ENCODE measurements at regions not wholly inside any gene's neighbourhood (a gene's known extent, or its start where the extent isn't known, plus 50 kb on each side); places are given as distances from the start of the nearest gene placed in this dataset.

DNA sequence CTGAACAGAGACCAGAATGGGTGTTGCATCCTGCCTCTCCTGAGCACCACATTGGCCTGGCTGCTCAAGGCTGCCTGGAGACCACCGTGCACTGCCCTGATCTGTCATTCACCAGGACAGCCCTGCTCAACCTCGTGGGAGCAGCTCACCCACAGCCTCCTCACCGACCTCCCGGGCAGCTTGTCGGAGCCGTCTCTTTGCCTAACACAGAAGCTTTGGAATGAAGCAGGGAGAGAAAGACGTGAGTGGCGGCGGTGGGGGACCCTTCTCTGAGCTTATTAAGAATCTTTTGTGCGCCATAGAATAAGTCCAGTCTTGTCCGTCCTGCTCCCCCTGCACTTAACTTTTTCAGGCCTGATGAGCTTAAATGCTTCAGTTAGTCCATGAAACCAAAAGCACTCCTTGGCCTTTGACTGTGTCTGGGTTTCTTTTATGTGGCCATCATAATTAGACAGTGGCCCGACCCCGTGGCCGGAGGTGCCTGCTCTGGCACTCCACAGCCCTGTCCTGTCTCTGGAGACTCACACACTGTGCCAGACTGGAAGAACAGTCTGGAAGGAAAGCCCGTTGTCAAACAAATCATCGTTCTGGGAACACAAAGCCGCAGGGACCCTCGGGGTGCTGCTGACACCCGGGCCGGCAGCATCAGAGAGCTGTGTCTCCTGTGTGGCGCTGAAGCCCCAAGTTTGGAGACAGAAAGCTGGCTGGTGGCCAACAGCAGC lies 192.8 kb downstream of the BCOR start:
- H3K36me3 ChIP-seq = no peaks in the 10 kb centered on the region
- DNase-seq = no peak
- TF ChIP-seq POLR2AphosphoS5 (IDR thresholded peaks at IDR 0.05) (no peak), POLR2A (IDR thresholded peaks at IDR 0.05) (no peak)
- TF ChIP-seq, protein P1, sequence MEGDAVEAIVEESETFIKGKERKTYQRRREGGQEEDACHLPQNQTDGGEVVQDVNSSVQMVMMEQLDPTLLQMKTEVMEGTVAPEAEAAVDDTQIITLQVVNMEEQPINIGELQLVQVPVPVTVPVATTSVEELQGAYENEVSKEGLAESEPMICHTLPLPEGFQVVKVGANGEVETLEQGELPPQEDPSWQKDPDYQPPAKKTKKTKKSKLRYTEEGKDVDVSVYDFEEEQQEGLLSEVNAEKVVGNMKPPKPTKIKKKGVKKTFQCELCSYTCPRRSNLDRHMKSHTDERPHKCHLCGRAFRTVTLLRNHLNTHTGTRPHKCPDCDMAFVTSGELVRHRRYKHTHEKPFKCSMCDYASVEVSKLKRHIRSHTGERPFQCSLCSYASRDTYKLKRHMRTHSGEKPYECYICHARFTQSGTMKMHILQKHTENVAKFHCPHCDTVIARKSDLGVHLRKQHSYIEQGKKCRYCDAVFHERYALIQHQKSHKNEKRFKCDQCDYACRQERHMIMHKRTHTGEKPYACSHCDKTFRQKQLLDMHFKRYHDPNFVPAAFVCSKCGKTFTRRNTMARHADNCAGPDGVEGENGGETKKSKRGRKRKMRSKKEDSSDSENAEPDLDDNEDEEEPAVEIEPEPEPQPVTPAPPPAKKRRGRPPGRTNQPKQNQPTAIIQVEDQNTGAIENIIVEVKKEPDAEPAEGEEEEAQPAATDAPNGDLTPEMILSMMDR (IDR thresholded peaks at IDR 0.05) = no peak
- H3K27me3 ChIP-seq = no peaks in the 10 kb centered on the region
- no peak overlapping the region for H3K4me3 ChIP-seq
- intact Hi-C loops (cut with DNase I; ENCODE audit: low total_unique reads) (loop anchor here (10.0 kb wide), 1 partner anchor 170 kb away; no protein-coding TSS in a partner anchor), in situ Hi-C loops (cut with MboI; ENCODE audit: low pct_ligation_motif_present in 1 of 4, low pct_unique_long_range_greater_than_20kb in 1 of 4, low sequenced_read_pairs in 3 of 4) (no loop called here)
- WGBS, 2 donors (ENCODE audit: low coverage in 1 of 2) = 70% methylated on average over 18 of the region's 21 CpGs; no CpG with 5 or more reads in 1 of the 2 donors
- no peaks in the 10 kb centered on the region for H3K9me3 ChIP-seq
- H3K27ac ChIP-seq = peak overlapping the region; percentile 24 to 52 (median 51)
- peaks cover 3 to 24% (median 15%) of the 10 kb centered on the region in 4 donors for H3K4me1 ChIP-seq

DNA sequence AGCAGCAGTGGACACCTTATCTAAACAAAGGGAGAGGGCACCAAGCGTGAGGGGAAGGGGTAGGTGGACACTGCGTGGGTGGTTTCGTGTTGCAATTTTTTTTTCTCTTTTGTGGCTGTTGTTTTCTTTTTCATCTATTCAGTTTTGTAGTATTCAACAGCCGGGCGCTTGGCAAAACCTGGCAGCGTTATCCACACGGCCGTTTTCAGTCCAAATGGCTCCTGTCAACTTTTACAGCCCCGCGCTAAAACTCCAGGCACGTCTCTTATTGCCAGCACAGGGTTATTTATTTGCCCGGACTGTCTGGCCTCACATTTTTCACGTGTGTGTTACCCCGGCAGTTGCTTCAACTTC lies 192.2 kb downstream of the BCOR start:
- Histone ChIP-seq H3K4me1 (peaks cover 3 to 19% (median 13%) of the 10 kb centered on the region in 4 donors), H3K36me3 (no peaks in the 10 kb centered on the region), H3K9me3 (no peaks in the 10 kb centered on the region), H3K27me3 (no peaks in the 10 kb centered on the region), H3K4me3 (no peak overlapping the region), H3K27ac (peak overlapping the region; percentile 24 to 52 (median 51))
- 47% methylated on average over 14 of the region's 14 CpGs; no CpG with 5 or more reads in 1 of the 2 donors for WGBS, 2 donors (ENCODE audit: low coverage in 1 of 2)
- DNase-seq = peak; percentile 59
- in situ Hi-C loops (cut with MboI; ENCODE audit: low pct_ligation_motif_present in 1 of 4, low pct_unique_long_range_greater_than_20kb in 1 of 4, low sequenced_read_pairs in 3 of 4) (no loop called here), intact Hi-C loops (cut with DNase I; ENCODE audit: low total_unique reads) (loop anchor here (10.0 kb wide), 1 partner anchor 171 kb away; no protein-coding TSS in a partner anchor)
- TF ChIP-seq EP300 (IDR thresholded peaks at IDR 0.05; ENCODE audit: low read depth) = no peak
- TF ChIP-seq, protein P1 (IDR thresholded peaks at IDR 0.05) = no peak
- no peak for TF ChIP-seq POLR2A (IDR thresholded peaks at IDR 0.05)
- peak in 2 of 3 donors; percentile 14 to 40 for TF ChIP-seq POLR2AphosphoS5 (IDR thresholded peaks at IDR 0.05)

DNA sequence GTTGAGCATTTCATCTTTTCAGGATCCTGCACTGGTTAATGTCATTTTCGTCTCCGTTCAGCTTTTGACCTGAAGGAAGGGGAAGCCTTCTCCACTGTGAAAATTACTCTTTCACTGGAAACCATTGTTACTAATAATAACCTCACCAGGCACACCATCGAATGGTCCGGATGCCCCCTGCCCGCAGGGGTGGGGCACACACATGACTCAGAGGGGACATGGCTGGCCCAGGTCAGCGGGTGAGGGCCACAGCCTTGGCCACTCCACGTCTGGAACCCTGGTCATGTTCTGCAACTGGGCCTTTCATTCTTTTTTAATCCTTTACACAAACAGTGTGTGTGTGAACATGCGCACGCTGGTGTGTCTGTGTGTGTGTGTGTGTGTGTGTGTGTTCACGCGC lies 191.8 kb downstream of the BCOR start:
- Histone ChIP-seq H3K27ac (peak overlapping the region; percentile 24 to 52 (median 51)), H3K36me3 (no peaks in the 10 kb centered on the region), H3K9me3 (no peaks in the 10 kb centered on the region), H3K4me1 (peaks cover 3 to 15% (median 11%) of the 10 kb centered on the region in 4 donors), H3K27me3 (no peaks in the 10 kb centered on the region), H3K4me3 (no peak overlapping the region)
- TF ChIP-seq POLR2AphosphoS5 (IDR thresholded peaks at IDR 0.05) (no peak), EP300 (IDR thresholded peaks at IDR 0.05; ENCODE audit: low read depth) (no peak), POLR2A (IDR thresholded peaks at IDR 0.05) (no peak)
- TF ChIP-seq, protein P1 (IDR thresholded peaks at IDR 0.05) = no peak
- no peak for DNase-seq
- WGBS, 2 donors (ENCODE audit: low coverage in 1 of 2) = 10 to 68% methylated on average over 2 to 11 of the region's 11 CpGs
- in situ Hi-C loops (cut with MboI; ENCODE audit: low pct_ligation_motif_present in 1 of 4, low pct_unique_long_range_greater_than_20kb in 1 of 4, low sequenced_read_pairs in 3 of 4) (no loop called here), intact Hi-C loops (cut with DNase I; ENCODE audit: low total_unique reads) (loop anchor here (10.0 kb wide), 1 partner anchor 171 kb away; no protein-coding TSS in a partner anchor)

DNA sequence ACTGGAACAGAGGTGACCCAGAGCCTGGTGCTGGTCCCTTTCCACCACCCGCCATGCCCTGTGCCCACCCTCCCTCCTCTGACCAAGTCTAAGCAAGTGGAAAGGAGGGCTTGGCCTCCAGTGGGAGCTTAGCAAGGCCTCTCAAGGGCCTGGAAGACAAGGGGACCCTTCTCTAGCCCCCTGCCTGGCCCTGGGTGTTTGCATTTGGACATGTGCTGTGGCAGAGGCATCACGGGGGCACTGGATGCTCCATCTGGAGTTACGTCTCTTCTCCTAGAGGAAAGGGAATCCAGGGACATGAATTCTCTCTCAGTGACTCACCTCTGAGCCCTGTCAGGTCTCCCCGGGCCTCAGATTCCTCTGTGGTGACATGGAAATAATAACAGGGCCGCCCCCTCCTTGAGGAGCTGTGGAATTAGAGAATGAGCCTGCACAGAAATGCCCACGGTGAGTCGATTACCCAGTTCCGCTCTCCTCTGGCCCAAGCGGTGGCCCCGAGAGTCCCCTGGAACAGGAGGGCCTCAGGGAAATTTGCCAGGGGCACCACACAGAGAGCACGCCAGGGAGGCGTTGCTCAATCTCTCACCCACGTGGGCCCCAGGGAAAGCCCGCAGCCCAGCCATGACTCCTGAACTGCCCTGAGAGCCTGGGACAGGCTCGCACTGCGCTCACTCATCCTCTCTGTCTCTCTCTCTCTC lies 189.6 kb downstream of the BCOR start:
- intact Hi-C loops (cut with DNase I; ENCODE audit: low total_unique reads) (loop anchor here (10.0 kb wide), 1 partner anchor 173 kb away; no protein-coding TSS in a partner anchor), in situ Hi-C loops (cut with MboI; ENCODE audit: low pct_ligation_motif_present in 1 of 4, low pct_unique_long_range_greater_than_20kb in 1 of 4, low sequenced_read_pairs in 3 of 4) (no loop called here)
- Histone ChIP-seq H3K4me3 (no peak overlapping the region), H3K27me3 (no peaks in the 10 kb centered on the region), H3K27ac (peak overlapping the region in 2 of 4 donors; percentile 9 to 55), H3K36me3 (no peaks in the 10 kb centered on the region), H3K9me3 (no peaks in the 10 kb centered on the region), H3K4me1 (peaks cover 3 to 14% (median 11%) of the 10 kb centered on the region in 4 donors)
- WGBS, 2 donors (ENCODE audit: low coverage in 1 of 2) = 60 to 61% methylated on average over 2 to 16 of the region's 16 CpGs
- no peak for TF ChIP-seq EP300 (IDR thresholded peaks at IDR 0.05; ENCODE audit: low read depth)
- no peak for TF ChIP-seq POLR2A (IDR thresholded peaks at IDR 0.05)
- TF ChIP-seq POLR2AphosphoS5 (IDR thresholded peaks at IDR 0.05) = no peak
- DNase-seq = peak; percentile 32

All from transverse colon (tissue), 4 donors.